ENCODE measurements at regions not wholly inside any gene's neighbourhood (a gene's known extent, or its start where the extent isn't known, plus 50 kb on each side); places are given as distances from the start of the nearest gene placed in this dataset.

DNA sequence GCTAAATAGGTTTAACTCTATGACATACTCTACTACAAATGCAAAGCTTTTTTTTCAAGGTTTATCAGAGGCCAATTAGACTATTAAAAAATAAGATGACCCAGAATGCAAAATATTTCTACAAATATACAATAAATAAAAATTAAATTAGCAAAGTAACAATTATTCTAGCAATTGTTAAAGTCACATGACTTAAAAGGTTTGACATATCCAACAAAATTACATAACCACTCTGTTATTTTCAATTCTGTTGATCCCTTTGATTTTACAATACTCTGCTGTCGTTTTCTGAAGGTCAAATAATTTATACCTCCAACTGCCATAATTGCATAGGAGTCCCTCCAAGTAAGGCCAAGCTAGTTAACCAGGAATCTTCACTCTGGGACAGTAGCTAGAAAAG is 292.6 kb upstream of the MIR17HG start:
- TF ChIP-seq FOXP2 (optimal IDR thresholded peaks at IDR 0.05; ENCODE audit: control extremely low read depth, extremely low read length, insufficient read depth) (no peak), EZH2 (IDR thresholded peaks at IDR 0.05) (no peak)
